SK-N-MC (cell line): ENCODE measurements at regions not wholly inside any gene's neighbourhood (a gene's known extent, or its start where the extent isn't known, plus 50 kb on each side); places are given as distances from the start of the nearest gene placed in this dataset.

Experiments
- EZH2 ChIP-seq: fragments of 200-600 bp; sonication (generic); IDR thresholded peaks from one replicate; pipeline ENCODE4 v1.6.1; 2017; ENCODE audit warnings: antibody characterized with exemption
- FOXP2 ChIP-seq: optimal IDR thresholded peaks from 2 replicates; pipeline ENCODE3; 2011; ENCODE audit warnings: mild to moderate bottlenecking, moderate library complexity; ENCODE audit not compliant: insufficient read depth; ENCODE audit errors: extremely low read length, control extremely low read depth

DNA sequence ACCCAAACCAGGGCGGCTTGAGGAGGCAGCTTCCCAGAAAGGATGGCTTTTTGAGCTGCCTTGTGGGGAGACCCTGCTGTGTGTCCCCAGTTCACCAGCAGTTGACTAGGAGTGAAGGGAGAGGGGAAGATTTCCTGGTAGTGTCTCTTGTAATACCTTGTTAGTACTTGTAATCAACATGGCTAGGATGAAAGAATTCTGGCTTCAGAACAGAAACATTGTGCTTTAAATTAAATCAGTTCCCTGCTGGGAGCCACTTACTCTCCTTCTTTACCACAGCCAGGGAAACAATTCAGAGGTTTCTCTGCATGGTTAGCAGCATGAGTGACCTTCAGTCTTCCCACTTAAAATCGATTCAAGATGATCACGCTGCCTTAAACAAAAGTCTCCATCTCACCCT is 525.4 kb upstream of the ID4 start:
- TF ChIP-seq FOXP2 (no peak), EZH2 (no peak)
